SK-N-SH treated with all-trans-retinoic acid at 6 μM for 48 hours (cell line): ENCODE measurements at regions not wholly inside any gene's neighbourhood (a gene's known extent, or its start where the extent isn't known, plus 50 kb on each side); places are given as distances from the start of the nearest gene placed in this dataset.

Experiments used
- ATAC-seq: fragments of 200-7000 bp; cut with Tn5 transposase; 3 replicates; pipeline ENCODE4 v1.9.1; 2020; ENCODE audit warnings: mild to moderate bottlenecking, moderate library complexity
- ARNTL ChIP-seq: fragments of 450-650 bp; formaldehyde crosslinking; IDR thresholded peaks from 2 replicates; pipeline ENCODE4 v1.5.0; 2020; ENCODE audit warnings: low read depth, mild to moderate bottlenecking, moderate library complexity, borderline replicate concordance
- BACH2 ChIP-seq: fragments of 250-450 bp; sonication (Bioruptor Pico); IDR thresholded peaks from 2 replicates; pipeline ENCODE4 v1.9.0; 2021; ENCODE audit warnings: mild to moderate bottlenecking, borderline replicate concordance
- CSDC2 ChIP-seq: fragments of 250-450 bp; sonication (Bioruptor Pico); IDR thresholded peaks from 2 replicates; pipeline ENCODE4 v1.5.0; 2020; ENCODE audit warnings: mild to moderate bottlenecking, moderate library complexity
- ESRRG ChIP-seq: fragments of 250-450 bp; sonication (Bioruptor Pico); IDR thresholded peaks from 2 replicates; pipeline ENCODE4 v1.6.1; 2021; ENCODE audit warnings: mild to moderate bottlenecking
- GLIS3 ChIP-seq: fragments of 250-450 bp; sonication (Bioruptor Pico); IDR thresholded peaks from 2 replicates; pipeline ENCODE4 v1.5.0; 2020; ENCODE audit warnings: mild to moderate bottlenecking, moderate library complexity
- ISL1 ChIP-seq: fragments of 250-450 bp; sonication (Bioruptor Pico); IDR thresholded peaks from 2 replicates; pipeline ENCODE4 v2.1.2; 2022; ENCODE audit warnings: mild to moderate bottlenecking, moderate library complexity
- POU6F1 ChIP-seq: fragments of 250-450 bp; sonication (Bioruptor Pico); IDR thresholded peaks from 2 replicates; pipeline ENCODE4 v1.8.0; 2021; ENCODE audit warnings: low read depth, mild to moderate bottlenecking, moderate library complexity, borderline replicate concordance
- PPARA ChIP-seq: fragments of 250-450 bp; sonication (Bioruptor Pico); IDR thresholded peaks from 2 replicates; pipeline ENCODE4 v1.5.0; 2020; ENCODE audit warnings: mild to moderate bottlenecking, borderline replicate concordance
- RARB ChIP-seq: fragments of 250-450 bp; sonication (Bioruptor Pico); IDR thresholded peaks from 2 replicates; pipeline ENCODE4 v1.8.0; 2021; ENCODE audit warnings: mild to moderate bottlenecking, moderate library complexity
- SNAI2 ChIP-seq: fragments of 250-450 bp; sonication (Bioruptor Pico); IDR thresholded peaks from 2 replicates; pipeline ENCODE4 v1.5.0; 2020; ENCODE audit warnings: mild to moderate bottlenecking, moderate library complexity
- TCF4 ChIP-seq: fragments of 250-450 bp; sonication (Bioruptor Pico); IDR thresholded peaks from 2 replicates; pipeline ENCODE4 v1.8.0; 2021; ENCODE audit warnings: mild to moderate bottlenecking, moderate library complexity, borderline replicate concordance
- TOX ChIP-seq: fragments of 250-450 bp; sonication (Bioruptor Pico); IDR thresholded peaks from 2 replicates; pipeline ENCODE4 v1.8.0; 2021; ENCODE audit warnings: mild to moderate bottlenecking, moderate library complexity, borderline replicate concordance
- TSHZ2 ChIP-seq: fragments of 250-450 bp; sonication (Bioruptor Pico); IDR thresholded peaks from 2 replicates; pipeline ENCODE4 v1.5.0; 2020; ENCODE audit warnings: mild to moderate bottlenecking, moderate library complexity
- ZFP3 ChIP-seq: fragments of 250-450 bp; sonication (Bioruptor Pico); IDR thresholded peaks from 2 replicates; pipeline ENCODE4 v1.5.0; 2020; ENCODE audit warnings: mild to moderate bottlenecking, moderate library complexity
- ZFP30 ChIP-seq: fragments of 450-650 bp; formaldehyde crosslinking; IDR thresholded peaks from 2 replicates; pipeline ENCODE4 v1.5.0; 2022; ENCODE audit warnings: mild to moderate bottlenecking, moderate library complexity
- ZNF565 ChIP-seq: fragments of 450-650 bp; formaldehyde crosslinking; conservative IDR thresholded peaks from 2 replicates; pipeline ENCODE4 v1.5.0; 2020; ENCODE audit warnings: low read depth, mild to moderate bottlenecking, moderate library complexity
- ZNF70 ChIP-seq: fragments of 450-650 bp; formaldehyde crosslinking; IDR thresholded peaks from 2 replicates; pipeline ENCODE4 v1.5.0; 2020; ENCODE audit warnings: mild to moderate bottlenecking, moderate library complexity
- ZNF8 ChIP-seq: fragments of 450-650 bp; formaldehyde crosslinking; IDR thresholded peaks from 2 replicates; pipeline ENCODE4 v1.5.0; 2020; ENCODE audit warnings: mild to moderate bottlenecking, moderate library complexity
- TF ChIP-seq, protein P1 (sequence below): fragments of 250-450 bp; sonication (Bioruptor Pico); IDR thresholded peaks from 2 replicates; pipeline ENCODE4 v1.5.1; 2020; ENCODE audit warnings: low read depth, mild to moderate bottlenecking, moderate library complexity
- TF ChIP-seq, protein P2 (sequence below): fragments of 250-450 bp; sonication (Bioruptor Pico); IDR thresholded peaks from 2 replicates; pipeline ENCODE4 v1.5.1; 2021; ENCODE audit warnings: mild to moderate bottlenecking, moderate library complexity
- TF ChIP-seq, protein P3 (sequence below): fragments of 250-450 bp; sonication (Bioruptor Pico); IDR thresholded peaks from 2 replicates; pipeline ENCODE4 v1.8.0; 2020; ENCODE audit warnings: mild to moderate bottlenecking, moderate library complexity, borderline replicate concordance

GRCh38 chr6:165884813-165885765 lies 222.0 kb upstream of the PDE10A start:
- peak; percentile 60; the same call in 1 of the 3 replicates for ATAC-seq
- TF ChIP-seq ZNF70: no peak
- TF ChIP-seq ESRRG (CRISPR knock-in tag): no peak
- TF ChIP-seq ZFP30 (CRISPR knock-in tag): no peak
- no peak for TF ChIP-seq TOX (CRISPR knock-in tag)
- no peak for TF ChIP-seq ISL1 (CRISPR knock-in tag)
- TF ChIP-seq GLIS3 (CRISPR knock-in tag): no peak
- TF ChIP-seq ZNF8: no peak
- TF ChIP-seq, protein P1, sequence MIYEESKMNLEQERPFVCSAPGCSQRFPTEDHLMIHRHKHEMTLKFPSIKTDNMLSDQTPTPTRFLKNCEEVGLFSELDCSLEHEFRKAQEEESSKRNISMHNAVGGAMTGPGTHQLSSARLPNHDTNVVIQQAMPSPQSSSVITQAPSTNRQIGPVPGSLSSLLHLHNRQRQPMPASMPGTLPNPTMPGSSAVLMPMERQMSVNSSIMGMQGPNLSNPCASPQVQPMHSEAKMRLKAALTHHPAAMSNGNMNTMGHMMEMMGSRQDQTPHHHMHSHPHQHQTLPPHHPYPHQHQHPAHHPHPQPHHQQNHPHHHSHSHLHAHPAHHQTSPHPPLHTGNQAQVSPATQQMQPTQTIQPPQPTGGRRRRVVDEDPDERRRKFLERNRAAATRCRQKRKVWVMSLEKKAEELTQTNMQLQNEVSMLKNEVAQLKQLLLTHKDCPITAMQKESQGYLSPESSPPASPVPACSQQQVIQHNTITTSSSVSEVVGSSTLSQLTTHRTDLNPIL: no peak
- TF ChIP-seq, all 23 proteins: peak for 0

DNA sequence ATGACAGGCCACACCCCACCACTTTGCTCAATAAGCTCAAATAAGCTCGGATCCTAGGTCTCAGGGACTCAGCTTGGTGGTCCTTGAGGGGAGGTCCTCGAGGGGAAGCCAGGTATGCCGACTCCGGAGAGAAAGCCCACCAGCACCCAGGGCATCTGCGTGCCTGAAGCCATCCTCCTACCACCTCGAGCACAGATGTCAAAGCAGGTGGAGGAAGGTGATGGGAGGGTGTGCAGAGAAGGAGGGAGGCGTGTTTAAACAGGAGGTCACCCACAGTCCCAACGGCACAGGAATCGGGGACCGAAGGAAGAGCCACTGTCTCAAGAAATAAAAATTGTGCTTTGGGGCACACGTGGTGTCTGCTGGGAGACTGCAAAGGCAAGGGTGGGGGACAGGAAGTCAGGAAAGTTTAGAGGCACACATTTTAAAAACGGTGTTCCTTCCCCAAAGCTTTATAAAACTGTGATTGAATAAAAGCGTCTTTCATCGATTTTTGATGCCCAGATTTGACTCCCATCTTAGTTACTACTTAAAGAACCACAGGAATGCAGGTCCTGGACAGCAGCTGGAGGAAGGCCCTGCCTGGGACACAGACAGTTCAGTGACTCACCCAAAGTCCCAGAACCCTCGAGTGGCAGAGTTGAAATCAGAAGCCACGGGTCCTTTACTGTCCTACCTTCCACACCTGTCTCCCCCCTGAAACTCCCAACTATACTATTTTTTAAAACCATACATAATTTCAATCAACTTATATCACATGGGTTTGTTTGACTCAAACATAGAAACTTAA lies 221.0 kb upstream of the PDE10A start:
- TF ChIP-seq ZFP3 (CRISPR knock-in tag): no peak
- TF ChIP-seq, protein P2, sequence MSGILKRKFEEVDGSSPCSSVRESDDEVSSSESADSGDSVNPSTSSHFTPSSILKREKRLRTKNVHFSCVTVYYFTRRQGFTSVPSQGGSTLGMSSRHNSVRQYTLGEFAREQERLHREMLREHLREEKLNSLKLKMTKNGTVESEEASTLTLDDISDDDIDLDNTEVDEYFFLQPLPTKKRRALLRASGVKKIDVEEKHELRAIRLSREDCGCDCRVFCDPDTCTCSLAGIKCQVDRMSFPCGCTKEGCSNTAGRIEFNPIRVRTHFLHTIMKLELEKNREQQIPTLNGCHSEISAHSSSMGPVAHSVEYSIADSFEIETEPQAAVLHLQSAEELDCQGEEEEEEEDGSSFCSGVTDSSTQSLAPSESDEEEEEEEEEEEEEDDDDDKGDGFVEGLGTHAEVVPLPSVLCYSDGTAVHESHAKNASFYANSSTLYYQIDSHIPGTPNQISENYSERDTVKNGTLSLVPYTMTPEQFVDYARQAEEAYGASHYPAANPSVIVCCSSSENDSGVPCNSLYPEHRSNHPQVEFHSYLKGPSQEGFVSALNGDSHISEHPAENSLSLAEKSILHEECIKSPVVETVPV (CRISPR knock-in tag): no peak
- no peak for TF ChIP-seq RARB (CRISPR knock-in tag)
- TF ChIP-seq ZNF8: no peak
- no peak for TF ChIP-seq TOX (CRISPR knock-in tag)
- ATAC-seq: no peak

GRCh38 chr6:165881806-165882205 lies 218.8 kb upstream of the PDE10A start:
- no peak for ATAC-seq
- no peak for TF ChIP-seq TCF4
- no peak for TF ChIP-seq SNAI2 (CRISPR knock-in tag)
- no peak for TF ChIP-seq ZNF565
- TF ChIP-seq, all 23 proteins: peak for 0

DNA sequence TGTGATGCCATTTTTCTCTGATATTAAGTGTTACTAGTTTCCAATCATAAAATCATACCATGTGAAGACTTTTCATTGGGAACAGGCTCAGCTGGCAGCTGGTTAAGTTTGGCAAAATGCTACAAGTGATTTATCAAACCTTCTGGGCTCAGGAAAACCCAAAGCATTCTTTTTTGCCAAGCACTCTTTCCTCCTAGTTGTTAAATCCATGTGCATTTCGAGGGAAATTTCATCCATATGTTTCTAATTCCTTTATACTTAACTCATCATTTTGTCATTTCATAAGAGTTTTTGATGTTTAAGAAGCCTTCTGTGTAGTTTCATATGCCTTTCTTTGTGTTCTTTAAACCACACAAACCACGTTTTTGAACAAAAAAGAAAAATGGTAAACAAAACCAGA lies 217.6 kb upstream of the PDE10A start:
- TF ChIP-seq BACH2 (CRISPR knock-in tag) (no peak), SNAI2 (CRISPR knock-in tag) (no peak), CSDC2 (no peak), ZNF565 (no peak), GLIS3 (CRISPR knock-in tag) (no peak), RARB (CRISPR knock-in tag) (no peak), TOX (CRISPR knock-in tag) (no peak), ZFP30 (CRISPR knock-in tag) (no peak), ZNF70 (no peak), ARNTL (CRISPR knock-in tag) (no peak), ISL1 (CRISPR knock-in tag) (no peak), TSHZ2 (CRISPR knock-in tag) (no peak), ZFP3 (CRISPR knock-in tag) (no peak), PPARA (no peak), POU6F1 (CRISPR knock-in tag) (no peak), TCF4 (no peak), ZNF8 (no peak)
- TF ChIP-seq, protein P1: no peak
- TF ChIP-seq, protein P2 (CRISPR knock-in tag): no peak
- TF ChIP-seq, protein P3, sequence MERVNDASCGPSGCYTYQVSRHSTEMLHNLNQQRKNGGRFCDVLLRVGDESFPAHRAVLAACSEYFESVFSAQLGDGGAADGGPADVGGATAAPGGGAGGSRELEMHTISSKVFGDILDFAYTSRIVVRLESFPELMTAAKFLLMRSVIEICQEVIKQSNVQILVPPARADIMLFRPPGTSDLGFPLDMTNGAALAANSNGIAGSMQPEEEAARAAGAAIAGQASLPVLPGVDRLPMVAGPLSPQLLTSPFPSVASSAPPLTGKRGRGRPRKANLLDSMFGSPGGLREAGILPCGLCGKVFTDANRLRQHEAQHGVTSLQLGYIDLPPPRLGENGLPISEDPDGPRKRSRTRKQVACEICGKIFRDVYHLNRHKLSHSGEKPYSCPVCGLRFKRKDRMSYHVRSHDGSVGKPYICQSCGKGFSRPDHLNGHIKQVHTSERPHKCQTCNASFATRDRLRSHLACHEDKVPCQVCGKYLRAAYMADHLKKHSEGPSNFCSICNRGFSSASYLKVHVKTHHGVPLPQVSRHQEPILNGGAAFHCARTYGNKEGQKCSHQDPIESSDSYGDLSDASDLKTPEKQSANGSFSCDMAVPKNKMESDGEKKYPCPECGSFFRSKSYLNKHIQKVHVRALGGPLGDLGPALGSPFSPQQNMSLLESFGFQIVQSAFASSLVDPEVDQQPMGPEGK (CRISPR knock-in tag): no peak
- ATAC-seq: no peak
